Left ventricle myocardium superior (tissue), 1 donor: ENCODE measurements at regions not wholly inside any gene's neighbourhood (a gene's known extent, or its start where the extent isn't known, plus 50 kb on each side); places are given as distances from the start of the nearest gene placed in this dataset.
"Not testable (repeated sequence)": the region's sequence is repeated elsewhere in the genome, so short reads cannot be mapped to it uniquely, and the experiment has no call there.

ENCODE experiments used
- ATAC-seq: fragments of 200-7000 bp; cut with Tn5 transposase; one replicate; pipeline ENCODE4 v1.9.1; 2020; ENCODE audit warnings: mild to moderate bottlenecking, moderate library complexity
- DNase-seq: peaks from one replicate; pipeline ENCODE4 v3.0.0-alpha.2; 2020
- intact Hi-C: fragments of 100-400 bp; cut with micrococcal nuclease; formaldehyde crosslinking; loops from one replicate; pipeline ENCODE4 v1.11.0; 2022
- donor health status: DM: no; HTN: yes; CAD: no; lungs with severe emphysema.

DNA sequence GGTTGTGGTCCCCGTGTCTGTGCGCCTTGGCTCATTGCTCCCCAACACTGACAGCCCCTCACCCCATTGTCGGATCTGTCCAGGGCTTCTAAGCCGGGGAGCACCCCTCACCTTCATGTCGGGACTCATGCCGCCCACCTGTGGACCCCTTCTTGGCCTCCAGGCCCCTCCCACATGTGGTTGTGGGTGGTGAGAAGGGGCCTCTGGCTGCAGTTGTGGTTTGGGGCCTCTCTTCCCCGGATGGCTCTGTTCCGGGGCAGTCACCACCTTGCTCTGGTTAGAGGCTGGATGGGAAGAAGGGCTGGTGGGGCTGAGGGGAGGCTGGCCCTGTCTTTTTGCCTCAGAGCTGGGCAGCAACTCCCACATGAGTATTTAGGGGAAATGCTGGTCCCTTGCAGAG, 158.6 kb upstream of the C1orf174 start:
- DNase-seq: no peak
- intact Hi-C loops: no loop called here
- no peak for ATAC-seq

DNA sequence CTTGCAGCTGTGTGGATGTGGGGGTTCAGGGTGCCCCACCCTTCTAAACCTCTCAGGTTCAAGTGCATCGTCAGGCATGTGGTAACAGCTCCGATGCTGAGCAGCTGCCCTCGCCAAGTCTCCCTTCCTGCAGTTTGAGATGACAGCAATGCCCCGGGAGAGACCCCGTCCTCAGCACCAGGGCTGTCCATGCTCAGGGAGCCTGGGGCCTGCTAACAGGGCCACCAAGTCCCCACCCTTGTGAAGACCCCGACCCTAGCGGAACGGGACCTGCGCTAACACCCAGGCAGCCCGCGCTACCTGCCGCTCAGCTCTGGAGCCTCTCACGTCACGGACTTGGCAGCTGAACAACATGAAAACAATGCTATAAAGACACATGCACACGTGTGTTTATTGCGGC, 159.2 kb upstream of the C1orf174 start:
- no peak for ATAC-seq
- intact Hi-C loops: no loop called here
- DNase-seq: no peak

DNA sequence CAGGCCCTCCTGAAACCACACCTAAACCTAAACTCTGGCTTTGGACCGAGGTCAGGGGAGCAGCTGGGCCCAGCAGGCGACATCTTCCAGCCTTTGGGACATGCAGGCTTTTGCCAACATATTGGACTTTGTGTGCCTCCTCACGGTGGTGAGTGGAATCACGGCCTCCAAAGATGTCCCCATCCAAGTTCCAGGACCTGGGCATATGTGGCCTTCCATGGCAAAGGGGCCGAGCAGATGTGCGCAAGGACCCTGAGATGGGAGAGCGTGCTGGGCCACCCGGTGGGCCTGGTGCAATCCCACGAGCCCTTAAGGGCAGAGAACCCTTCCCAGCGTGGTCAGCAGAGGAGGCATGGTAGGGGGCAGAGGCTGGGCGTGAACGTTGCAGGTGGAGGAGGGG, 160.8 kb upstream of the C1orf174 start:
- no peak for DNase-seq
- ATAC-seq: no peak

DNA sequence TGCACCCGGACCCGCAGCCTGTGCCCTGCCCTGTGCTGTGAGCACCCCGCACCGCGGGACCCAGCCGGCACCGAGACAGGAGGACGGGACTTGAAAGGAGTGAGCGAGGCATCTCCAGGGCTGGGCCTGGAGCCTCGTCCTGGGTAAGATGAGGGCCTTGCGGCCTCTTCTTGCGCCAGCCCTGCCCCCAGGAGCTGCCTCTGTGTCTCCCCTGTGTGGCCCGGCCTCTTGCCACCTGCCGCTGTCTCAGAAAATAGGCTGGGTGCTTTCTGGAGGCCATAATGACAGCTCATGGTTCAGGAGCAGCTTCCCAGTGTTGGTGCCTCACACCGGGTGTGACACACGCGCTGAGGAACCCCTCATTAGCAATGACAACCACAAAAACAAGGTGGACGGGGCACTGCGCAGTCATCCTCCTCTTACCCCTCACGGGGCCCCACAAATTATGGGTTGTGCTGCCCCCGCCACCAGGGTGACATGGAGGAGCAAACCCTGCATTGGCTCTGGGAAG, 161.5 kb upstream of the C1orf174 start:
- intact Hi-C loops: no loop called here
- DNase-seq (no peak), ATAC-seq (no peak)

More for the DNA sequence above, 160.8 kb upstream of the C1orf174 start:
- intact Hi-C loops: no loop called here

DNA sequence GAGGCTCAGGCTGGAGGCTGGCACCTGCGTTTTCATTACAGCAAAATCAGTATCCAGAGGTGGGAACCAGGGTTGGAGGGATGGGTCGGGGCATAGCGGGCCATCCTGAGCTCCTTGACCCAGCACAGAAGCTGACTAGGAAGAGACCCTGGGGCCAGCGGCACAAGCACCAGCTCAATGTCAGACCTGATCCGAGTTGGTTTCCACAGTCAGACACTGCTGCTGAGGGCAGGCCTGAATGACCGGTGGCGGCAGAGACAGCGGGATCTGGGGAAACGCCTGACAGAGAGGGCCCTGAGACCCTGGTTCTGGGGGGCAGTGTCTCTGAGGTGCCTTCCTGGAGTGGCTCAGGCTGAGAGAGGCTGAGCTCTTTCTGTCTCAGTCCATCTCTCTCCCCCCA, 162.0 kb upstream of the C1orf174 start:
- DNase-seq: no peak
- intact Hi-C loops: no loop called here
- no peak for ATAC-seq

DNA sequence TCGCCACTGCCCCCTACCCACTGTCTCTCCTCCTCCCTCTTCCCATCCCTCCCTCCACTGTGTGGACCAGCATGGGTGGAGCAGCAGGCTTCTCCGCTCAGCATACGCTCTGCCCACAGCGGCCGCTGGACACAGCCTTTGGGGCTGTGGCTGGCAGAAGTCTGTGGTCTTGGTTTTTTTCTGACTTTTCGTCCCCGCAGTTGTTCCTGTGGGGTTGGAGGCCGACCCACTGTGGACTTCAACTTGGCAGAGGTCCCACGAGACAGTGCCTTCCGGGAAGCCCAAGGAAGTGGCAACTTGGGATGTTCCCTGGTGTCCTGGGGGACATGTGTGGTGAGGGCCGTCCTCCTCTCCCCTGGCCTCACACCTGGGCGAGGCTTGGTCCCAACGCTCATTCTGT, 162.5 kb upstream of the C1orf174 start:
- no peak for ATAC-seq
- DNase-seq: no peak
- intact Hi-C loops: no loop called here

DNA sequence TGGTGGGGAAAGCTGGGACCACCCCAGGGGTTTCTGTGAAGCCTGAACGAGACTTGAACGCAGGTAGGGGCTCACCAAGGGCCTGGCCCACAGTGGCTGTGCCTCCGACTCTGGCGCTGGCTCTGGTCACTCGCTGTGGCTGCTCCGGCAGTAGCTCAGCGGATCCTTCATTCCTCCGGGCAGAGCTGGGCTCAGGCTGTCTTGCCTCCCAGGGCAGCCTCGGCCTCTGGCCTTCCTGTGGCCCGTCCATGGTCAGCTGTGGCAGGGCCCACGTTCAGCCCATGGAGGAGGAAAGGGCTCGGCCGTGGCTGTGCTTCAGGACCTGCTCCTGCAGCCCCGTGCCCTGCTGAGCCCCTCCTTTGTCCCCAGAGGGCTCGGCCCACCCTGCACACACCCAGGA, 162.9 kb upstream of the C1orf174 start:
- intact Hi-C loops: no loop called here
- DNase-seq: no peak
- ATAC-seq: no peak

DNA sequence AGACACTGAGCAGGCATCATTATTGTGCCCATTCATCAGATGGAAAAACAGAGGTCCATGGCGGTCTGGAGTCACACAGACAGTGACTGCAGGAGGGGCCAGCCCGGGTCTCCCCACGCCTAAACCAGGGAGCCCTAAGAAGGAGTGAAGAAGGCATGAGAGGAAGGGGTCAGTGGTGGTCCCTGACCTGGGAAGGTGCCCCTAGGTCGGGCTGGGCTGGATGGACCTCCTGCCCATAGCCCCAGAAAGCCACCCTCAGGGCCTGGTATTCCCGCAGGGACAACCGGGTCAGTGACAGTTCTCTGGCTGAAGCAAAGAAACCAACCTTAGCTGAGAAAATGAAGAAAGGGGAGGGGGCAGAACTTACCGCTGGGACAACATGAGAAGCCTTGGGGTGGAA, 163.4 kb upstream of the C1orf174 start:
- DNase-seq: no peak
- no peak for ATAC-seq
- intact Hi-C loops: no loop called here

DNA sequence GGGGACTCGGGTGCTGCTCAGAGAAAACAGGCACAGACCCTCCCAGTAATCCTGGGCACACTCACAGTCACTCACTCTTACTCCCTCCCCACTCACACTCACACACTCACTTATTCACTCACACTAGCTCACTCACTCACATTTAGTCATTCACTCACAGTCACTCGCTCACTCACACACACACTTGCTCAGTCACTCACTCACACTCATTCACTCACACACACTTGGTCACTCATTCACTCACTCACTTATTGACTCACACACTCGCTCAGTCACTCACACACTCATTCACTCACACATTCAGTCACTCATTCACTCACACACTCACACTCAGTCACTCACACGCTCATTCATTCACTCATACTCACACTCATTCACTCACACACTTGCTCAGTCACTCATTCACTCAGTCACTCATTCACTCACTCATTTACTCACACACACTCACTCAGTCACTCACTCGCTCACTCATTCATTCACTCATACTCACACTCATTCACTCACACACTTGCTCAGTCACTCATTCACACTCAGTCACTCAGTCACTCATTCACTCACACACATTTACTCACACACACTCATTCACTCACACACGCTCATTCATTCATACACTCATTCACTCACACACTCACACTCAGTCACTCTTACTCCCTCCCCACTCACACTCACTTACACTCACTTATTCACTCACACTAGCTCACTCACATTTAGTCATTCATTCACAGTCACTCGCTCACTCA, 164.2 kb upstream of the C1orf174 start:
- DNase-seq (no peak), ATAC-seq (no peak)
- intact Hi-C loops: no loop called here

DNA sequence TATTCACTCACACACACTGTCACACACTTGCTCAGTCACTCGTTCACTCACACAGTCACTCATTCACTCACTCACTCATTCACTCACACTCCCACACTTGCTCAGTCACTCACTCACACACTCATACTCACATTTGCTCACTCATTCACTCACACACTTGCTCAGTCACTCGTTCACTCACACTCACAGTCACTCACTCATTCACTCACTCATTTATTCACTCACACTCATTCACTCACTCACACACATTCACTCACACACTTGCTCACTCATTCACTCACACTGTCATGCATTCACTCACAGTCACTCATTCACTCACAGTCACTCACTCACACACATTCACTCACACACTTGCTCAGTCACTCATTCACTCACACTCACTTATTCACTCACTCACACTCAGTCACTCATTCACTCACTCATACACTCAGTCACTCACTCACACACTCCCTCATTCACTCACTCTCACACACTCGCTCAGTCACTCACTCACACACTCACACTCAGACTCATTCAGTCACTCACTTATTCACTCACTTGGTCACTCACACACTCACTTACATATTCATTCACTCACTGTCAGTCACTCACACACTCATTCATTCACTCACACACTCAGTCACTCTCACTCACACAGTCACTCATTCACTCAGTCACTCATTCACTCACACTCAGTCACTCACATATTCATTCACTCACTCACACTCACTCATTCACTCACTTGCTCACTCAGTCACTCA, 167.0 kb upstream of the C1orf174 start:
- no peak for DNase-seq
- ATAC-seq: no peak
- intact Hi-C loops: no loop called here

DNA sequence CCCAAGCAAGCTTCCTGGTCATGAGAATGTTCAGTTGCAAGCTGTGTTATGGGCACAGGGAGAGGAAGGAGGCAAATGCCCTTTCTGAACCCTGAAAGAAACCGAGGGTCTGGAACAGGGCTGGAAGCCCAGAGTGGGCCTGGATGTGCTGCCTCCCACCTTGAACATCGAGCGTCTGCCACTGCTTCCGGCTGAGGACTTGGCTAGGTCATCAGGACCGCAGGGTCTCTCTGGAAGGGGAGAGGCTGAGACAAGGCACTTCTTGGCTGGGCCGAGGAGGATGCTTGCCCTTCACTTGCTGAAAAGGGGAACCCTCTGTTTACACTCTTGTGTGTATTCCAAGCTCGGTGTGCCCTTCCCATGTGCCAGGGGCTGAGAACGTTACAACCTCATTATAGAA, 168.0 kb upstream of the C1orf174 start:
- DNase-seq: no peak
- ATAC-seq: no peak
- intact Hi-C loops: no loop called here

DNA sequence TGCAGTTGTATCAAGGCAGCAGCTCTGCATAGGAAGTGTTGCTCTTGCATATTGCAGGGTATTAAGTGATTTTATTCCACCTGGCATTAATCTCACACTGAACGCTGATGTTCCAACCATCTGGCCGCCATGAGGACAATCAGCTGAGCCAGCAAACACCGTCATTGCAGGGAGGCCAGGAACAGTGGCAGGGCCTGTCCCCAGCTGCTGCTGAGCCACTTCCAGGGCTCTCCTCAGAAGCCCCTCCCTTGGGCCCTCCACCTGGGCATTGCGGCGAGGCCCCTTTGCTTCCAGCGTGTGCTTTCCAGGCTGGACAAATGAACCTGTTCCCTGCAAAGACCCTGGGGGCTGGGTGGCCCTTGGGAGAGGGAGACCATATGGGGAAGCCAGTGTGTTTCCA, 171.6 kb upstream of the C1orf174 start:
- DNase-seq: no peak
- ATAC-seq: no peak
- intact Hi-C loops: no loop called here

DNA sequence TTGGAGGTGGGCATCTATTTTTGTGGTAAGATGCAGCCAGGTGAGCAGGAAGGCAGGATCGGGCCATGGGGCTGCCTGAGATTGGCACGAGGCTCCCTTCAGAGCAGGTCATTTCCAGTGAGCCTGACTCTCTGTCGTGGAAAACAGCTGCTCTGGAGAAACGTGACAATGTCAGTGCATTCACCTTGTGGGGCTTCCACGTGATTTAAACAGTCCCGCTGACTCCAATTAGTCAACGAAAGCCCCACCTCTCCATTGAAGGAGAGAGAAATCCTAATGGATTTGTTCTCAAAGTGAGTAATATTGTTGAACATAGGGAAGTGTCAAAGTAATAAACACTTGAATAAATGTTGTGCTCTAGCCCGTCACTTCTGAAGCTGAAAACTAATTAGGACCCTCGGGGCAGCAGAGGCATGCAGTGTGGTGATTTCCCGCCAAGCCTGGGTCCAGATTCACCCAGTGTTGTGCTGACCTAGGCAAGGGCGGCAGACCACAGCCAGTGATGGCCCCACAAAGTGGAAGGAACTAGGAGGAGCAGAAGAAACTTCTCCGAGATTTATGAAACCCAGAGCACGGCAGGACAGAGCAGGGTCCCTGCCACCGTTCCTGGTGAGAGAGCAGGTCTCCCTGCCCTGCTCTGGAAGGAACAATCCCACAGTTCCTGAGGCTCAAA, 172.5 kb upstream of the C1orf174 start:
- intact Hi-C loops: no loop called here
- DNase-seq (no peak), ATAC-seq (no peak)

DNA sequence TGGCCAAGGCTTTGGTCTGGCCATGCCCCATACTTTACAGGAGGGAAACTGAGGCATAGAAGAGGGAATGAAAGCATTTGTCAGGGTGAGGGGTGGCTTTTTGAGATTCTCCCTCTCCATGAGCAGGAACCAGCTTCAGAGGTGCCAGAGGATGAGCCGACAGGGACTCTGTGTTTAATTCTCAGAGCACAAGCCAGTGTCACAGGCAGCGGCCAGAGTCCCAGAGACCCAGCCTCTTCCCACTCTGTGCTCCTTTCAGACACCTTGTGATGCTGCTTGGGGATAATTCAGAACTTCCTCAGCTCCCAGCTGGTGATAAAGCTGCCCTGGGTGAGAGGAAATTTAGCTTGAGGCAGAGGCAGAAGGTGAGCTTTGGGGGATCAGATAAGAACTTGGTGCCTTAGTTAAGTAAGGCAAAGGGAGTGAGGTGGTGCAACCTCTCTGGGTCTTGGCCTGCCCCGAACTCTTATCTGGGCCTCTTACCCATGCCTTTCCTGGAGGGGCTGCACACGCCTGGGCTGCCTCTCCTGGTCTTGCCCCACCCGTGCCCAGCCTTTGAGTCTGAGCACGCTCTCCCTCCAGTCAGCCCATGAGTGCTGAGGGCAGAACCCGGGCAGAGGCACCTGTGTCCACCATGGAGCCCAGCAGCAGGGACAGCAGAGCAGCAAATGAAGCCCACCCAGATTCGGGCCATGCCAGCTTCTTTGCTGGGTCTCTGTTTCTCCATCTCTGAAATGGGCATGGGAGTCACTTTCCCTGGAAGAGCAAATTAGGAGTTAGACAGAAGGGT, 175.6 kb upstream of the C1orf174 start:
- DNase-seq (no peak), ATAC-seq (no peak)
- intact Hi-C loops: no loop called here

DNA sequence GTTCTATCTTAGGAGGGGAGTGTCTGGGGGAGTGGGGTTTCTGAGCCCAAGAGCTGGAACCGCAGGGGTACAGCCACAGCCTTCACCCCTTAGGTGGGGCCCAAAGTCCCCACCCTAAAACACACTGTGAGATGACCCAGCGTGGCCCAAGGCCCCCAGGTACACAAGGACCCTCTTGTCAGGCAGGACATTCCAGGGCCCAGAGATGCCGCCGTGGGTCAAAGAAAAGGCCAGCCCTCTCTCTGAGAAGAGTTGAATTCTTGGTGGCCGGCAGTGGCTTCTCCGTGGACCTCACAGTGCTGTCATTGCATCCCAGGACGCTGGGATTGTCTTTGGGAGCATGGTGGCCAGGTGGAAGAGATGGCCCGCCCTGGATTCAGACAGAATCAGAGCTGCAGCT, 176.3 kb upstream of the C1orf174 start:
- ATAC-seq (no peak), DNase-seq (no peak)

DNA sequence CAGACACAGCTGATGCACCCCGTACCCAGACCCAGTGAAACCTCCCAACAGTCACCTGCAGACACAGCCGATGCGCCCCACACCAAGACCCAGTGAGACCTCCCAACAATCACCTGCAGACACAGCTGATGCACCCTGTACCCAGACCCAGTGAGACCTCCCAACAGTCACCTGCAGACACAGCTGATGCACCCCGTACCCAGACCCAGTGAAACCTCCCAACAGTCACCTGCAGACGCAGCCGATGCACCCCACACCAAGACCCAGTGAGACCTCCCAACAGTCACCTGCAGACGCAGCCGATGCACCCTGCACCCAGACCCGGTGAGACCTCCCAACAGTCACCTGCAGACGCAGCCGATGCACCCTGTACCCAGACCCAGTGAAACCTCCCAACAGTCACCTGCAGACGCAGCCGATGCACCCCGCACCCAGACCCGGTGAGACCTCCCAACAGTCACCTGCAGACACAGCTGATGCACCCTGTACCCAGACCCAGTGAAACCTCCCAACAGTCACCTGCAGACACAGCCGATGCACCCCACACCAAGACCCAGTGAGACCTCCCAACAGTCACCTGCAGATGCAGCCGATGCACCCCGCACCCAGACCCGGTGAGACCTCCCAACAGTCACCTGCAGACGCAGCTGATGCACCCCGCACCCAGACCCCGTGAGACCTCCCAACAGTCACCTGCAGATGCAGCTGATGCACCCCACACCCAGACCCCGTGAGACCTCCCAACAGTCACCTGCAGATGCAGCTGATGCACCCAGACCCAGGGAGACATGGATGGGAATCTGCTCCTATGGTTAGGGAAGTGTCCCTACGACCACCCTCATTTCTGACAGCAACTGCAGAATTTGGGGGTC, 178.3 kb upstream of the C1orf174 start:
- ATAC-seq, intact Hi-C loops, DNase-seq: not testable (repeated sequence)

More for the DNA sequence above, 176.3 kb upstream of the C1orf174 start:
- intact Hi-C loops: no loop called here

DNA sequence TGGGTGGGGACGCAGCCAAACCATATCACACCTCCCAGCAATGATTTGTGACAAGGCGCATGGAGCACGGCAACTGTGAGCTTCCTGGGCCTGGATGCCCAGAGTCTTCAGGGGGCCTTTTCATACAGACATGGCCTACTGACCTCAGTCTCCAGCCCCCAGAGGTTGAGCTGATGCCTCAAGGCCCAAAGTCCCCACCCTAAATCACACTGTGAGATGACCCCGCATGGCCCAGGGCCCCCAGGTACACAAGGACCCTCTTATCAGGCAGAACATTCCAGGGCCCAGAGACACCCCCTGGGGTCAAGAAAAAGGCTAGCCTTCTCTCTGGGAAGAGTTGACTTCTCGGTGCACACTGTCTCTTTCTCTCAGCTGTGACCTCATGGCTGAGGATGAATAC, 179.7 kb upstream of the C1orf174 start:
- DNase-seq: no peak

More for the DNA sequence above, 179.7 kb upstream of the C1orf174 start:
- no peak for ATAC-seq
- intact Hi-C loops: no loop called here
